Epidermal melanocyte (primary cell): ENCODE measurements at regions not wholly inside any gene's neighbourhood (a gene's known extent, or its start where the extent isn't known, plus 50 kb on each side); places are given as distances from the start of the nearest gene placed in this dataset.
"Not testable (repeated sequence)": the region's sequence is repeated elsewhere in the genome, so short reads cannot be mapped to it uniquely, and the experiment has no call there.

ENCODE experiments used
- DNase-seq: peaks from one replicate; pipeline ENCODE4 v3.0.0; 2011; ENCODE audit warnings: low spot score; ENCODE audit not compliant: insufficient read length

- DNase-seq, result no peak
Observed at GRCh38 chr6:156451726-156452125, 325.5 kb upstream of the ARID1B start.

DNA sequence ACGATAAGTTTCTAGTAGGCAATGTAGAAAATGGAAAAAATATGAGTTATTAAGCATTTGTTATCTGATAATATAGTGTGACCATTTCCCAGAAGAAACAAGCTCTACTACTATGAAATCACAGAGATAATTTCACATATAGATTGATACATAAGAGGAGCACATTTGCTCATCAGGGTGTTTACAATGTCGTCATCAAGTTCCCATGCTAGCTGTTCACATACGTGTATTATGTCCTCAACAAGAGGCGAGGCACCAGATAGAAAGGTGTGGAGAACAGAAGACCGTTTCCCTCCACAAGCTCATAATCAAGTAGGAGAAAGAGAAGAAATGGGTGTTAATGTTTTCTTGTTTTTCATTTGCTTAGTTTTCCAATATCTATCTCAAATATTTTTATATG, 326.1 kb upstream of the ARID1B start:
- no peak for DNase-seq

- DNase-seq, result no peak
Observed at GRCh38 chr6:156450421-156450820, 326.8 kb upstream of the ARID1B start.

GRCh38 chr6:156449569-156449968, 327.6 kb upstream of the ARID1B start:
- no peak for DNase-seq

GRCh38 chr6:156449128-156449527, 328.1 kb upstream of the ARID1B start:
- no peak for DNase-seq

GRCh38 chr6:156448579-156448978, 328.6 kb upstream of the ARID1B start:
- DNase-seq, result no peak

- DNase-seq, result no peak
Observed at GRCh38 chr6:156440688-156441087, 336.5 kb upstream of the ARID1B start.

- no peak for DNase-seq
Observed at GRCh38 chr6:156438350-156438923, 338.7 kb upstream of the ARID1B start.

GRCh38 chr6:156437121-156437879, 339.9 kb upstream of the ARID1B start:
- DNase-seq, result no peak

DNA sequence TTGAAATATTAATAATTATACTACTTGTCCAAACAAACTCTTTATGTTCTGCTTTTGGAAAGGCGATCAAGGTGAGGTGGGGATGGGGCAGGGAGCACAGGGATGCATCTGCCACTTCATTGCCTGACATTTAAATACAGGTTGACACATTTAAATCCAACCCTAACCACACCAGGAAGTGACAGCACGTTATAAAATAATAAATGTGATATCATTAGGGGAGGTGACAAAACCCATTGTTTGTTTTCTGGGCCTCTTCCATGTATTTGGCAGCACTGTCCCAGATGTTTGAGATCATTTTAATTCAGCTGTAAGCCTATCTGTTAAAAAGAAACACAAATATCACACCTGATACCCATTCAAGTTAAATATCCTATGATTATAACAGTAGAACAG, 342.4 kb upstream of the ARID1B start:
- DNase-seq, result no peak

DNA sequence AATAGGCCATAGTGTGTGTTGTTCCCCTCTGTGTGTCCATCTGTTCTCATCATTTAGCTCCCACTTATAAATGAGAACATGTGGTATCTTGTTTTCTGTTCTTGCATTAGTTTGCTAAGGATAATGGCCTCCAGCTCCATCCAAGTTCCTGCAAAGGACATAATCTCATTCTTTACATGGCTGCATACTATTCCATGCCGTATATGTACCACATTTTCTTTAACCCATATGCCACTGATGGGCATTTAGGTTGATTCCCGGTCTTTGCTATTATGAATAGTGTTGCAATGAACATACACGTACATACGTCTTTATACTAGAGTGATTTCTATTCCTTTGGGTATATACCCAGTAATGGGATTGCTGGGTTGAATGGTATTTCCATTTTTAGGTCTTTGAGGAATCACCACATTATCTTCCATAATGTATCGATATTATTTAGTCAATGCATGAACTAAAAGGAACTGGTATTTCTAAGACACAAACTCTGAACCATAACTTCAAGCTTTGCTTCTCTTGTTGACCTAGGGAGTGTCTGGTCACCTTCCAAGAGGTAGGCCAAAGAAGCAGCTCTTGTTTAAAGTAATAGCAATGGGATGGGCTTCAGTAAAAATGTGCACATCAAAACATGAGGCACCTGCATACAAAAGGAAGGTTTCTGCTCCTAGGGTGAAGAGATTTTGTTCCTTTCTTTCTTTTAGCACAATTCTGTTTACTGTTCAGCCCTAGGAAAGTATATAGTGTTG, 343.0 kb upstream of the ARID1B start:
- DNase-seq, result no peak

DNA sequence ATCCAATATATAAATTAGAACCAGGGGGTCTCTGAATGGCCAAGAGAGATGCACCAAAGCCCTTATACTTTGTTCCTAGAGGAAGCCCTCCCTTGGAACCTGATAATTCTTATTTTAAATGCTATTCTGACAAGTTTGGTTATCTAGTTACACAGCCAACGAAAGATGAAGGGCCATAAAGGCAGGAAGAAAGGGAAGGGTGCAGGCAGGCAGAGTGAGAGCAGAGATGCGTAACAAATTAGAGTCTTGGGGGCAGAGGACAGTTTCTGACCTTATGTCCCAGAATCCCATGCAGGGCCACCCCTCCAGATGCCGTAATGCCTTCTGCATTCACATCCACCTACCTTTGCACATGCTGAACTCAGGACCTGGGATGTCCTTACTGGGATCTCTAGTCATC, 344.6 kb upstream of the ARID1B start:
- DNase-seq, result no peak

- DNase-seq, result no peak
Observed at GRCh38 chr6:156430386-156430785, 346.8 kb upstream of the ARID1B start.

DNA sequence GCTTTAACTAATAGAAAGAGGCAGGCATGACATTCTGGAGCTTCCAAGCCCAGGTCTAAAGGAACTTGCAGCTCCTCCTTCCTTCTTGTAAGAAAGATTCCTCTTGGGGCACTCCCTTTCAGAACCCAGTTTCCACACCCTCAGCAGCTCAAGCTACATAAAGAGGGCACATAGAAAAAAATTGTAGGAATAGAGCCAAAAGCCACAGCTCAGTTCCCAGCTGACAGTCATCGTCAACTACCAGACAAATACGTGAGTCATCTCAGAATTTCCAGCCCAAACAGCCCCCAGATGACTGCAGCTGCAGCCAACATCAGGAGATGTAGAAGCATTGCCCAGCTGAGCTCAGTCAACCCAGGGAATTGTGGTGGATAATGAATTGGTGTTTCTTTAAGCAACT, 349.8 kb upstream of the ARID1B start:
- peak; percentile 56 for DNase-seq

DNA sequence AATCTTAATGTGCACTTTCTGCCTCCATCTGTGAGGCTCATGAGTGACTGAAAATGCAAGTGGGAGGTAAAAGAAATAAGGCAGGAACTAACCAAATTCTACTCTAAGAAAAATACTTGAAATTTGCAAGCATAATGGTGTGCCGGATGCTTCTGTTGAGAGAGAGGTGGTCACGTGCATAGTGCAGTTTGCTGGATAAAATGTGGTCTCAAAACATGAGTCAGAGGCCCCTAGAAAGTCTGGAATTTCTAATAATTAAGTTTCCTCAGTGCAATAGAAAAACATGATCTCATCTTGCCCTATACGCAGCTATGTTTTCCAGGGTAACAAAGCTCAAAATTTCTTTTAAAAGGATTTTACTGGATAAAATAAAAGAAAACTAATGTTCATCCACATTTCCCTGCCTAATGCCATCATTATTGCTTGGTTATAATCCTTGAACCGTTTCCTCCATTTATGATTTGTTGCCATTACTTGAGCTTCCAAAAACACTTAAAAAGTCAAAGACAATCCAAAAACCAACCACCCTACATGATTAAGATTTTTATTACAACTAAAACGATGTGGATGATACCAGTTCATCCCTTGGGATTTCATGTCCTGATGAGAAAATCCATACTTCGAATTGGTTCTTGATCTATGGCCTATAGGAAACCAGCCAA, 351.7 kb upstream of the ARID1B start:
- no peak for DNase-seq

GRCh38 chr6:156423829-156424228, 353.3 kb upstream of the ARID1B start:
- no peak for DNase-seq

DNA sequence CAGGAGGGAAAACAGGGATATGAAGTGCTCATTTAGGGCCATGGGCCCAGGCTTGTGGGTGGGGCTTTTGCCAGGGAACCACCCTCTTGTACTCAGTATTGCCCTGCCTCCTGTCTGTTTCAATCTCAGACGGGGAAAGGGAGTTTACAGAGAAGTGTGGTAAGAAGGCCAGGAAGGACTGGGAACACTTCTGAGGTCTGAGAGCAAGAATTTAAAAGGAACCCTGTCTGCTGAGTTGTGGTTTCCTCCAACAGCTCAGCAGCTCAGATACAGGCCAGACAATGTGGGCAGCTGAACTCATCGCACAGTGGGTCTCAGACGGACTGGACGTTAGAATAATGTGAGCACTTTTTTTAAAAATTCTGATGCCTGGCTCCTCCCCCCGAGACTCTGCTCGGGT, 354.1 kb upstream of the ARID1B start:
- no peak for DNase-seq

- no peak for DNase-seq
Observed at GRCh38 chr6:156421933-156422332, 355.2 kb upstream of the ARID1B start.

DNA sequence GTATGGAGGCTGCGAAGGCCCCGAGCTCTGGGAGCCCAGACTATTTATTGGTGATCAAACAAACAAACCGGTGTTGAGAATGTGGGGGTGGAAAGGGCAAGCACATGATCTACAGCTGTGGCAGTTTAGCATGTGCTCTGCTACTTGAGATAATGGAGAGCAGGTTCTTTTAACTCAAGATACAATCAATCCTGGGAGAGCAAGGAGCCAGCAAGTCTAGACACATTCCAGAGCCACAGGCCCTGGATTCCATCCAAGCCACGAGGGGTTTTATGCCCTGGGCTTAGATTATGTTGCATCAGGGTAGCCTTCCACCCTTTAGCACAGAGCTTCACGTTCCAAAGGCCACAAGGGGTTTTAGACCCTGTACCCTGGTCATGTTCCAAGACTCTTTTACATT, 355.9 kb upstream of the ARID1B start:
- DNase-seq, result not testable (repeated sequence)

GRCh38 chr6:156420172-156420993, 356.8 kb upstream of the ARID1B start:
- DNase-seq, result no peak

- DNase-seq, result no peak
Observed at GRCh38 chr6:156419594-156419993, 357.6 kb upstream of the ARID1B start.
